PC-9 (cell line): ENCODE measurements at regions not wholly inside any gene's neighbourhood (a gene's known extent, or its start where the extent isn't known, plus 50 kb on each side); places are given as distances from the start of the nearest gene placed in this dataset.
"Not testable (repeated sequence)": the region's sequence is repeated elsewhere in the genome, so short reads cannot be mapped to it uniquely, and the experiment has no call there.

Experiments used
- BruUV-seq: library from RNA; stranded (reverse); fragments of 400-500 nt; replicated peaks from 2 replicates; lab custom pipeline; 2021; lab: Mats Ljungman, UMichigan
- CTCF ChIA-PET: fragments of 300-600 bp; sonication (Branson Sonifier 250); formaldehyde crosslinking; loops from one replicate; lab custom pipeline; 2022; ENCODE audit warnings: antibody characterized with exemption; lab: Charles Lee
- POLR2A ChIA-PET: fragments of 300-600 bp; sonication (Branson Sonifier 250); formaldehyde crosslinking; loops from one replicate; lab custom pipeline; 2022; ENCODE audit warnings: antibody characterized with exemption; ENCODE audit not compliant: unreplicated experiment; lab: Charles Lee
- DNase-seq, 2 experiments: peaks; one replicate each; pipeline versions ENCODE4 v3.0.0 to v3.0.0-alpha.2; 2015 to 2022; ENCODE audit warnings: mixed read lengths in 1 of 2
- H2AFZ ChIP-seq: fragments of 200-600 bp; sonication (generic); 2 replicates; pipeline ENCODE4 v1.8.1; 2017; ENCODE audit warnings: antibody characterized with exemption
- H3F3A ChIP-seq: fragments of 200-600 bp; sonication (generic); 2 replicates; pipeline ENCODE4 v1.8.1; 2017; ENCODE audit warnings: antibody characterized with exemption, mild to moderate bottlenecking, low read depth; ENCODE audit not compliant: insufficient read depth
- H3K27ac ChIP-seq: fragments of 200-600 bp; sonication (generic); 2 replicates; pipeline ENCODE4 v1.6.1; 2016; ENCODE audit warnings: mixed run types
- H3K27me3 ChIP-seq: fragments of 200-600 bp; sonication (generic); 2 replicates; pipeline ENCODE4 v1.6.1; 2016; ENCODE audit warnings: low read depth, mixed run types; ENCODE audit not compliant: insufficient read depth
- H3K36me3 ChIP-seq: fragments of 200-600 bp; sonication (generic); 2 replicates; pipeline ENCODE4 v1.6.1; 2016; ENCODE audit warnings: low read depth, mixed run types
- H3K4me1 ChIP-seq: fragments of 200-600 bp; sonication (generic); replicated peaks from 2 replicates; pipeline ENCODE4 v1.6.1; 2016; ENCODE audit warnings: mixed run types; ENCODE audit not compliant: insufficient read depth
- H3K4me2 ChIP-seq: fragments of 200-600 bp; sonication (generic); 2 replicates; pipeline ENCODE4 v1.6.1; 2017; ENCODE audit warnings: mixed run types
- H3K4me3 ChIP-seq: fragments of 200-600 bp; sonication (generic); 2 replicates; pipeline ENCODE4 v1.6.1; 2016; ENCODE audit warnings: mixed run types
- H3K79me2 ChIP-seq: fragments of 200-600 bp; sonication (generic); 2 replicates; pipeline ENCODE4 v1.6.1; 2017; ENCODE audit warnings: low read depth, mixed run types
- H3K9me2 ChIP-seq: fragments of 200-600 bp; sonication (generic); 2 replicates; pipeline ENCODE4 v1.8.1; 2017; ENCODE audit warnings: mild to moderate bottlenecking; ENCODE audit not compliant: insufficient read depth
- H3K9me3 ChIP-seq: fragments of 200-600 bp; sonication (generic); 2 replicates; pipeline ENCODE4 v1.8.1; 2016; ENCODE audit warnings: low read depth; ENCODE audit not compliant: insufficient read depth
- H4K20me1 ChIP-seq: fragments of 200-600 bp; sonication (generic); 2 replicates; pipeline ENCODE4 v1.8.1; 2017; ENCODE audit not compliant: insufficient read depth
- EZH2 ChIP-seq: fragments of 200-600 bp; sonication (generic); IDR thresholded peaks from 2 replicates; pipeline ENCODE4 v1.8.0; 2017; ENCODE audit warnings: antibody characterized with exemption, low read depth
- intact Hi-C: fragments of 100-400 bp; cut with micrococcal nuclease; formaldehyde crosslinking; loops from one replicate; pipeline ENCODE4 v1.10.0; 2022; ENCODE audit not compliant: unreplicated experiment
- TF ChIP-seq, protein P1 (sequence below): fragments of 200-600 bp; sonication (generic); conservative IDR thresholded peaks from 2 replicates; pipeline ENCODE4 v1.6.1; 2017; ENCODE audit warnings: mixed run types, antibody characterized with exemption, mild to moderate bottlenecking, moderate library complexity

DNA sequence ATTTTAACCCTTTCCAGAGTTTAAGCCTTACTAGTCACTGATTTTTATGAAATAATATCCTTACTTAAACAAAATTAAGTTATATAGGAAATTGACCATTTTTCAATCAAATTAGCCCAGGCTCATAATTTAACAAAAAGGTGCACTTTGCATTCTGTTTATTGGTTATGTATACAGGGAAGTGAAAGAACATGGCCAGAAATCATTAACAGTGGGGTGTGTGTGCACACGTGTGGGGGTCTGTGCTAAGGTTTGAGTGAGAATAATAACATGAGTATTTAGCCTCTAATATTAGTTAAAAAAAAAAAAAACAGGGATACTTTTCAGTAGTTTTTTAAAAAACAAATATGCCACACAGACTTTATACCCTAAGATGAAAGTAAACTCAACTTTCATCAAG is 510.5 kb upstream of the PFKP start:
- Histone ChIP-seq H2AFZ (no peak overlapping the region), H3K79me2 (no peaks in the 10 kb centered on the region), H3K4me3 (no peak overlapping the region), H4K20me1 (no peaks in the 10 kb centered on the region), H3K9me2 (no peaks in the 10 kb centered on the region), H3K4me1 (no peaks in the 10 kb centered on the region), H3F3A (no peaks in the 10 kb centered on the region), H3K27me3 (no peaks in the 10 kb centered on the region), H3K27ac (no peak overlapping the region), H3K36me3 (no peaks in the 10 kb centered on the region), H3K4me2 (no peak overlapping the region), H3K9me3 (no peaks in the 10 kb centered on the region)
- ChIA-PET POLR2A (no interaction called here), CTCF (no interaction called here)
- no TSS peak for BruUV-seq
- no peak for DNase-seq
- no peak for TF ChIP-seq EZH2
- TF ChIP-seq, protein P1, sequence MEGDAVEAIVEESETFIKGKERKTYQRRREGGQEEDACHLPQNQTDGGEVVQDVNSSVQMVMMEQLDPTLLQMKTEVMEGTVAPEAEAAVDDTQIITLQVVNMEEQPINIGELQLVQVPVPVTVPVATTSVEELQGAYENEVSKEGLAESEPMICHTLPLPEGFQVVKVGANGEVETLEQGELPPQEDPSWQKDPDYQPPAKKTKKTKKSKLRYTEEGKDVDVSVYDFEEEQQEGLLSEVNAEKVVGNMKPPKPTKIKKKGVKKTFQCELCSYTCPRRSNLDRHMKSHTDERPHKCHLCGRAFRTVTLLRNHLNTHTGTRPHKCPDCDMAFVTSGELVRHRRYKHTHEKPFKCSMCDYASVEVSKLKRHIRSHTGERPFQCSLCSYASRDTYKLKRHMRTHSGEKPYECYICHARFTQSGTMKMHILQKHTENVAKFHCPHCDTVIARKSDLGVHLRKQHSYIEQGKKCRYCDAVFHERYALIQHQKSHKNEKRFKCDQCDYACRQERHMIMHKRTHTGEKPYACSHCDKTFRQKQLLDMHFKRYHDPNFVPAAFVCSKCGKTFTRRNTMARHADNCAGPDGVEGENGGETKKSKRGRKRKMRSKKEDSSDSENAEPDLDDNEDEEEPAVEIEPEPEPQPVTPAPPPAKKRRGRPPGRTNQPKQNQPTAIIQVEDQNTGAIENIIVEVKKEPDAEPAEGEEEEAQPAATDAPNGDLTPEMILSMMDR: no peak
- intact Hi-C loops: no loop called here

DNA sequence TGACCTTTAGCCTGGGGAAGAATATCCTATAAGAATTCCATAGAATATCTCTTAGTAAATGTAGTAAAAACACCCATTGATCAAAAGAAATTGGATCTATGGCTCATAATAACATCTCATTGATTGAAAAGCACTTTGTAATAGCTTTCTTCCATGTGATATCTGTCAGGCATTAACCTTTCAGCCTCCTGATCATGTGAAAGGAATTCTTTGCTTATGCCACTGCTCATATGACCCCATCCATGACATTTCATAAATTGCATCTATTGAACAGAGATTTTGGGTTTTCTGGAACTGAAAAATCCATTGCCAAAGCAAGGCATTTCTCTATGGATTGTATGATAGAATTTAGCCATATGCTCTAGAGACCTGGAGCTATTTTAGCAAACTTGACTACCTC is 519.3 kb upstream of the PFKP start:
- Histone ChIP-seq H3K27ac (no peak overlapping the region), H3K27me3 (peaks cover 10% of the 10 kb centered on the region), H3K4me1 (no peaks in the 10 kb centered on the region), H3K4me3 (no peak overlapping the region), H3F3A (no peaks in the 10 kb centered on the region), H3K9me2 (no peaks in the 10 kb centered on the region), H3K9me3 (no peaks in the 10 kb centered on the region), H3K4me2 (no peak overlapping the region), H2AFZ (no peak overlapping the region), H4K20me1 (no peaks in the 10 kb centered on the region), H3K36me3 (no peaks in the 10 kb centered on the region), H3K79me2 (no peaks in the 10 kb centered on the region)
- intact Hi-C loops: no loop called here
- no TSS peak for BruUV-seq
- POLR2A ChIA-PET: no interaction called here
- DNase-seq: no peak
- TF ChIP-seq, protein P1: no peak
- TF ChIP-seq EZH2: no peak
- CTCF ChIA-PET: no interaction called here

DNA sequence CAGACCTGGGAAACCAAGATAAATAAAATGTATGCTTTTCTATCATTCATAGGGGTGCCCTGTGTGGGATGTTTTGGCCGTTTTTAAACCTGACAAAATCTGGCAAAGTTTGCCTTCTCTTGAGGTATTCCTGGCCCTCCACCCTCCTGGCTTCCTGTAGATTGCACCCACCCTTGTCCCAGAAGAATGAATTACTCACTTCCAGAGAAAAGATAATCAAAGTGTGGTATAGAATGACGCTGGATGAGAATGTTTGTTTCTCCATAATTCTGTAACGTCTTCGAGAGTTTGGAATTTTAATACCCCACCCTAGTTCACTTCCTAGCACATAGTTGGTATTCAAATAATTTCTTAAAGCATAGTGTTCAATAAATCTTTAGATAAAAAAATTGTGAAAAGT is 519.7 kb upstream of the PFKP start:
- intact Hi-C loops: no loop called here
- H2AFZ ChIP-seq: no peak overlapping the region
- no peak for DNase-seq
- no TSS peak for BruUV-seq
- H3K9me2 ChIP-seq: no peaks in the 10 kb centered on the region
- no peak overlapping the region for H3K4me3 ChIP-seq
- peaks cover 12% of the 10 kb centered on the region for H3K27me3 ChIP-seq
- TF ChIP-seq, protein P1: no peak
- no peak for TF ChIP-seq EZH2
- H3K4me2 ChIP-seq: no peak overlapping the region
- no peaks in the 10 kb centered on the region for H3K4me1 ChIP-seq
- ChIA-PET POLR2A (no interaction called here), CTCF (no interaction called here)
- no peaks in the 10 kb centered on the region for H3F3A ChIP-seq
- H3K9me3 ChIP-seq: no peaks in the 10 kb centered on the region
- H3K27ac ChIP-seq: no peak overlapping the region
- H4K20me1 ChIP-seq: no peaks in the 10 kb centered on the region
- H3K36me3 ChIP-seq: no peaks in the 10 kb centered on the region
- no peaks in the 10 kb centered on the region for H3K79me2 ChIP-seq

DNA sequence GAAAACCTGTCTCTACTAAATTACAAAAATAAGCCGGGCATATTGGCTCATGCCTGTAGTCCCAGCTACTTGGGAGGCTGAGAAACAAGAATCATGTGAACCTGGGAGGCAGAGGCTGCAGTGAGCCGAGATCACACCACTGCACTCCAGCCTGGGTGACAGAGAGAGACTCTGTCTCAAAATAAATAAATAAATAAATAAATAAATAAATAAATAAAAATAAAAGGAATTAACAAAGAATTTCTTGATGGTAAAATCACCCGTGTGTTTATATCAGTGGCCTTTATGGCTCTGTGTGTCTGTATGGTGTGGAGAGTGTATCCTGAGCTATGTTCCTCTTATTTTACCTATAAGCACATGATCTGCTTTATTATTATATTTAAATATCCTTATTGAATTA is 520.5 kb upstream of the PFKP start:
- H3K36me3 ChIP-seq, H2AFZ ChIP-seq, H3K79me2 ChIP-seq, intact Hi-C loops, BruUV-seq, H3K4me1 ChIP-seq, H3K9me2 ChIP-seq, DNase-seq, POLR2A ChIA-PET, H3K4me2 ChIP-seq, H3K27ac ChIP-seq, H4K20me1 ChIP-seq, H3F3A ChIP-seq, H3K4me3 ChIP-seq, CTCF ChIA-PET, H3K9me3 ChIP-seq: not testable (repeated sequence)
- H3K27me3 ChIP-seq: peaks cover 13% of the 10 kb centered on the region
